ENCODE measurements at regions not wholly inside any gene's neighbourhood (a gene's known extent, or its start where the extent isn't known, plus 50 kb on each side); places are given as distances from the start of the nearest gene placed in this dataset.
A peak's percentile ranks its signal among the peaks of the same experiment; 100 is the strongest.
"Not testable (repeated sequence)": the region's sequence is repeated elsewhere in the genome, so short reads cannot be mapped to it uniquely, and the experiment has no call there.

DNA sequence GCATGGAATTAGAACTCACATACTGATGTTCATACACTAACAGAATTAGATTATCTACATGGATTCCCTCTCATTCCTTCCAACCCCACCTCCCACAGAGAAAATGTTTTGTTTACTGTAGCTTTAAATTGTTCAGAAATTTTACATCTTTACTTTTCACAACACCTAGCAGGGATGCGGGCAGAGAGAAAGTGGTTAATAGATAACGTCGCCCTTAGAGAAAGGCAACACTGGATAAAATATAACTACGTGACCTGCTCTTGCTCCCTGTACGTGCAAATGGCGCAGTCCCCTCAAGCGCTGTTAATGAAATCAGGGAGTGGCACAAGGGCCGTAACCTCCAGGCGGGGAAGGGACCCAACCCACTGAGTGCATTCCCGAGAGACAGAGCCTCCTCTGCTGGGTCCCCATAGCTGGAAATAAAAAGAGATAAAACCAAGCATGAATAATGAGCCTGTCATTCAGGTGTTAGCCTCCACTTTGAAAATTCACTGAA, 125.3 kb upstream of the DAPK1 start:
- no peak for DNase-seq (ENCODE audit: low read depth in 2 of 2)

- peak; percentile 28 to 52 for DNase-seq (ENCODE audit: low read depth in 2 of 2)
Measured at GRCh38 chr9:87374023-87374919, 123.4 kb upstream of the DAPK1 start.

DNA sequence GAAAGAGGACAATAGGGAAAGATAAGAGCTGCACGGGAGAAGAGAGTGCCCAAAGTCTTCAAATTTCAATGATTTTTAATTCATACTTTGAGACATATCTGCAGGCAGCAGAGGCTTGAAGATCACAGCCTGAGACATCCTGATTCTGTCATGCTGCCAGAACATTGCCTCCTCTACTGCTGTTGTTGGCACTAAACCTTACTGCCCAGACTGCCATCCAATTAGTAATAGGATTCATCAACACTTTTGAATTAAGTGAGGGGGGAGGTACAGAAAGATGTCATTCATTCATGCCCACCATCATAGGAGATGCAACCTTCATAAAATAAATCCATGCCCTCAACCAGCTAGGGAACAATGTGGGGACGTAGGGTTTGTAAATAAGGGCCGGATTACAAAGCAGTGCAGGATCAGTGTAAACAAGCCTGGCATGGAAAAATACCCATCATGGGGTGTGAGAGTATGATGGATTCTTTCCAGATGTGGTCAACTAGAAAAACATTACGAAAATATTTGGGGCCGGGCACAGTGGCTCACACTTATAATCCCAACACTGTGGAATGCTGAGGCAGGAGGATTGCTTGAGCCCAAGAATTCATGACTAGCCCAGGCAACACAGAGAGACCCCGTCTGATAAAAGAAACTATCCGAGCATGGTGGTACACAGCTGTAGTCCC, 122.1 kb upstream of the DAPK1 start:
- no peak for DNase-seq (ENCODE audit: low read depth in 2 of 2)

- DNase-seq (ENCODE audit: low read depth in 2 of 2): no peak
Measured at GRCh38 chr9:87378676-87379075, 119.0 kb upstream of the DAPK1 start.

DNA sequence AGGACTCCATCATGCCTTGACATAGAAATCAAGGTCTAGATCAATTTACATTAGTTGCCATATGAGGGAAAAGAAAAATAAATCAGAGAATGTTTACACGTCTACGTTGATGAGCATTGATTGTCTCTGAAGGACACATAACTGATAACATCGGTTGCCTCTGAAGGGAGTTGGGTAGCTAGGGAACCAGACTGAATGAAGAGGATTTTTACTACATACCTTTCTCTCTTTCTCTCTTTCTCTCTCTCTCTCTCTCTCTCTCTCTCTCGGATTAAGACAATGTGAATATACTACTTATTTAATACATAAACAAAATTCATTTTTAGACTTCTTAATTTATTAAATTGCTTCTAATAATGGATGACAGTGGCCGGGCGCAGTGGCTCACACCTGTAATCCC, 118.4 kb upstream of the DAPK1 start:
- DNase-seq (ENCODE audit: low read depth in 2 of 2): no peak

DNA sequence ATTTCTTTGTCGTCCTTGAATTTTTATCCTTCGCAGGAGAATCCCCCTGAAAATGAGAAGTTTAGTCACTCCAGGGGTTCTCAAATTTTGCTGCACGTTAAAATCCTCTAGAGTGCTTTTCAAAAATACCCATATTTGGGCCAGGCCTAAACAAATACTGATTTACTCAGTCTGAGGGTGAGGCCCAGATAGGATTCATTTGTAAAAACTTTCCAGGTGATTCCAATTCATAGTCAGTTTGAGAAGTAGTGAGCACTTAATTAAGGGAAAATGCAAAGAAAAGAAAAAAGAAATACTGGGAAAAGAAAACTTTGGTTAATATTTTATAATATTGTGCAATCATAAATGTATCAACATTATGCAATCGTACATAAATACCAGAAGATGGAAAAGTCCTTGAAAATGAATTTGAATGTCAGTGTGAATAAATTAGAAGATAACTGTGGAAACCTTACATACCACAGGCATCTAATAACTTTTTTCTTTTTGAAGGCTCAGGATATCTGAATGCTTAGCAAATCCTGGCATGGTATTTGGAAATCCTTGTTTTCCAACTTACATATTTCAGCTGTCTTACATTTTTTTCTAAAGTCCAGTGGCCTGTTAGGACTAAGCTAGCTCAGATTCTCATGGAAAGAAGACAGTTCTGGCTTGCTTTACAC, 116.5 kb upstream of the DAPK1 start:
- DNase-seq (ENCODE audit: low read depth in 2 of 2): no peak

DNA sequence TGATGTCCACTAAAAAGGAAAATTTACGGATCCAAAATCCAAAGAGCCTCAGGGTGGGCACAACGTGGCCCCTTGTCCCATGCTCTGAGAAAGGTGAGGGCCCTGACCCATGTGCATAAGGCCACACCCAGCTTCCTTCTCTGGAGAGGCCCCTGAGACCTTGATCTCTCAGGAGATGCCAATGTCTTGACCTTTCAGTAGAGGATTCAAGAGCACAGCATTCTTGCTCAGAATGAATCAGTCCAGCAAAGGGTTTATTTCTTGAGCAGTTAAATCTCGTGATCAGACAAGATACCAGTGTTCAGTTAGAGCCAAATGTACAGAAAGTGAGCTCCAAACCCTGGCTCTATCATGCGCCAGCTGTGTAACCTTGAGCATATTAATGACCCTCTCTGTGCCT, 115.9 kb upstream of the DAPK1 start:
- no peak for DNase-seq (ENCODE audit: low read depth in 2 of 2)

- DNase-seq (ENCODE audit: low read depth in 2 of 2): no peak
Measured at GRCh38 chr9:87382900-87383299, 114.8 kb upstream of the DAPK1 start.

DNA sequence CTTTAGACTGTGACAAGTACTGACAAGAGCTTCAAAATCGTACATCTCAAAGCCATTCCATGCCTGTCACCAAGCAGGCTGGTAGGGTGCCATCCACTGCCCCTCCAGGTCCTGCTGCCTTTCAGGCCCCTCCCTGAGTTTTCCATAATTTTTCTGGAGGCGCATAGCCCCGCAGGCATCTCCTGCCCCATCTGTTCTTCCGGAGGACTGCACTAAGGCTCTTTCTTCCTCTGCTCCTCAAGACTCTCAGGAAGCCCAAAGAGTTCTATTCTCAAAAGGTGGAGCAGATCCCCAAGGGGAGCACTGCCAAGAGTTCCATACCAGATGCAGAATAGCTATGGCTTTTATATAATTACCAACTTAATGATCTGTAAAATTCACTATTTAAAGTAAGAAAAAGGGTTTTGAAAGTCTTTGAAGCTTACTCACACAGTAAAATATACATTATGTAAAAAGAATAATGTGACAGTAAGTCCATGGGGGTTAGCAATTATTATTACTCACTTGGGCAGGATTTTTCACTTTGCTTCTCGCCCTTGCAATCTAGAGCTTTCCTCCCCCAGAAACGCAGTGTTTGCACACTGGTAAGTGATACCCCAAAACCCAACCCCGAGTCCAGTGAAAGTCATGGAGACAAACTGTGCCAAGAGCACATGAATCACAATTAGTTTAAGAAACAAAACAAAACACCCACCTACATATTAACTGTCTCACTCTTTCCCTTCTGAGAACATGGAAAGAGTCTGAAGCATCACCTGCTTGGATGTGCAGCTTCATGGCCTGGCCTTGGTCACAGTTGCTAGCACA, 114.1 kb upstream of the DAPK1 start:
- no peak for DNase-seq (ENCODE audit: low read depth in 2 of 2)

- DNase-seq (ENCODE audit: low read depth in 2 of 2): no peak
Measured at GRCh38 chr9:87386490-87387025, 111.1 kb upstream of the DAPK1 start.

GRCh38 chr9:87387351-87388011, 110.2 kb upstream of the DAPK1 start:
- no peak for DNase-seq (ENCODE audit: low read depth in 2 of 2)

- DNase-seq (ENCODE audit: low read depth in 2 of 2): not testable (repeated sequence)
Measured at GRCh38 chr9:87388708-87389107, 109.0 kb upstream of the DAPK1 start.

GRCh38 chr9:87389936-87390335, 107.7 kb upstream of the DAPK1 start:
- DNase-seq (ENCODE audit: low read depth in 2 of 2): no peak

DNA sequence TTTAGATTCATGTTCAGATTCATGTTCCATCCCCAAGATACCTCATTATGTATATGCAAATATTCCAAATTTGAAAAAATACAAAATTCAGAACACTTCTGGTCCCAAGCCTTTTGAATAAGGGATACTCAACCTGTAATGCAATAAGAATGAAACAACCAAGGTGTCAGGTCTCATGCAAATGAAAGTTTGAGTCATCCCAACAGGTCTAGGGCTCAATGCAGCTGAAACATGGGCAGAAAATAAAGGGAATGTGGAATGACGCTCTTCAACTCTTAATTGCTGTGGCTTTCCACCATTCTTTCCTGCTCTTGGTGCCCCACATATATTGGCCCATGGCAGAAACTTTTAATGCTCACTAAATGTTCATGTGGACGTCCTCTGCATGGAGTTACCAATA, 107.3 kb upstream of the DAPK1 start:
- no peak for DNase-seq (ENCODE audit: low read depth in 2 of 2)

GRCh38 chr9:87392086-87392485, 105.6 kb upstream of the DAPK1 start:
- no peak for DNase-seq (ENCODE audit: low read depth in 2 of 2)

DNA sequence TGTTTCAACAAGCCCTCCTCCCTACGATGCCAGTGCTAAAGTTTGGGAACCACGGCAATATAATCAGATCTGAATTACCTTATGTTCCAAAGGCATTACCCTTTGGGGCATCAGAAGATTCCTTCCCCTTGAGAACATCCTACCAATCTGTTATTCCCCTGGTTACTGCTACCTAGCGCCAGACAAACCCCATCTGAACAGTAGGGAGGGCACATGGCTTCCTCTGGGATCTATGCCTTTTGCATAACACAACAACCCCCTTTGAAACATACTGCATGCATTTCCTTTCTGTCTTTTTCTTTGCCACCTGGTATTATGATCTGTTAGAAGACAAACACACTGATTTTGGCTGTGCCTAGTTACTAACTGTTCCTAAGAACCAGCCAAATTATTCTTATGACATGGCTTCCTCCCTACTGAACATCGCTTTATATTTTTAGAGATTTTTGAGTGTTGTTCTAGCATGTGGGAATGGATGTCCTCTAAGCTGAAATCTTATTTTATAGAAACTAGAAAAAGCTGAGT, 103.9 kb upstream of the DAPK1 start:
- DNase-seq (ENCODE audit: low read depth in 2 of 2): no peak

GRCh38 chr9:87395804-87396479, 101.7 kb upstream of the DAPK1 start:
- no peak for DNase-seq (ENCODE audit: low read depth in 2 of 2)

DNA sequence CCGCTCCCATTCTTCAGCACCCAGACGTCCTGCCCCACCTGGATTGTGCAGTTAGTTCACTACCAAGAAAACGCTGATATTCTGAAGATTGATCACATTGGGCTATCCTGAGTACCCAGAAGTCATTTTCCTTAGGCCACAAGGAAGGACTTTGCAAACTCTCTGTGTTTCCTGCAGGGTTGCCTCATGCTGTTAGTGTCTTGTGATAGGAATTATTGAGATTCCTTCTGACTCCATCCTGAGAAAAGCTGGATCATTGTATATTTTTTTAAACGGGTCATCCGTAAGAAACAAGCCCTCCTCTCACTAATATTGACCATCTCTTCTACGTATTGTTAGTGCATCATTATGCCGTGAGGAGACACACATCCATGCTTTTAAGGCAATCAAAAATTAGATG, 96.0 kb upstream of the DAPK1 start:
- no peak for DNase-seq (ENCODE audit: low read depth in 2 of 2)

DNA sequence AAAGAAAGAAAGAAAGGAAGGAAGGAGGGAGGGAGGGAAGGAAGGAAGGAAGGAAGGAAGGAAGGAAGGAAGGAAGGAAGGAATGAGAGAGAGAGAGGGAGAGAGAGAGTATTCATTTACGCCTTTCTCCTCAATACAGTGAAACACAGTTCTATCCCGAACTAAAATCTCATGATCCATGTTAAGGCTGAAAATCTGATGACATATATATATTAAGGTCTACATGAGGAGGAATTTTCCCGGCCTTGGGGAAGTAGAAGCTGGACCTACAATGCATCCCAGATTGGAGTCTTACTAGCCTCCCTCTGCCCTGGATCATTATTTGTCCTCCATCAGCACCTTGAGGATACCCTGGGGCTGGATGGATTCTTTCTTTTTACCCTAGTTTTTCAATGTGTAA, 95.1 kb upstream of the DAPK1 start:
- DNase-seq (ENCODE audit: low read depth in 2 of 2): no peak

All from stimulated activated CD4-positive, alpha-beta T cell treated with anti-CD3 and anti-CD28 coated beads, Interleukin-4, amount 100 ng/mL, for 48 hours (primary cell).